T-helper 2 cell treated with Interferon-gamma antibody and Interleukin-4, amounts not matched to agents 5 μg/mL and 100 μg/mL, for 36 hours (primary cell): ENCODE measurements at regions not wholly inside any gene's neighbourhood (a gene's known extent, or its start where the extent isn't known, plus 50 kb on each side); places are given as distances from the start of the nearest gene placed in this dataset.
"Not testable (repeated sequence)": the region's sequence is repeated elsewhere in the genome, so short reads cannot be mapped to it uniquely, and the experiment has no call there.

Experiments used
- DNase-seq: peaks from one replicate; pipeline ENCODE4 v3.0.0; 2021; ENCODE audit warnings: low spot score
- H3K27ac Mint-ChIP-seq: one replicate; pipeline ENCODE4 v1.8.0; 2021; ENCODE audit warnings: mild to moderate bottlenecking, mixed read lengths
- H3K27me3 Mint-ChIP-seq: one replicate; pipeline ENCODE4 v1.8.0; 2021; ENCODE audit warnings: low read depth, mixed read lengths
- H3K36me3 Mint-ChIP-seq: one replicate; pipeline ENCODE4 v1.8.0; 2021; ENCODE audit warnings: low read depth, mixed read lengths
- H3K4me1 Mint-ChIP-seq: one replicate; pipeline ENCODE4 v1.8.0; 2021; ENCODE audit warnings: low read depth, mixed read lengths
- H3K4me3 Mint-ChIP-seq: one replicate; pipeline ENCODE4 v1.8.0; 2022; ENCODE audit warnings: mild to moderate bottlenecking, moderate library complexity, mixed read lengths
- H3K9me3 Mint-ChIP-seq: one replicate; pipeline ENCODE4 v1.8.0; 2021; ENCODE audit warnings: mixed read lengths

- Mint-ChIP-seq H3K27me3 (no peaks in the 10 kb centered on the region), H3K4me3 (no peak overlapping the region), H3K27ac (no peak overlapping the region), H3K36me3 (no peaks in the 10 kb centered on the region), H3K9me3 (peaks cover 2% of the 10 kb centered on the region), H3K4me1 (no peaks in the 10 kb centered on the region)
- DNase-seq: no peak
Measured at GRCh38 chr7:49645296-49645695, 128.1 kb upstream of the VWC2 start.

- no peaks in the 10 kb centered on the region for H3K27me3 Mint-ChIP-seq
- no peak for DNase-seq
- no peaks in the 10 kb centered on the region for H3K36me3 Mint-ChIP-seq
- no peaks in the 10 kb centered on the region for H3K4me1 Mint-ChIP-seq
- no peaks in the 10 kb centered on the region for H3K9me3 Mint-ChIP-seq
- H3K4me3 Mint-ChIP-seq: no peak overlapping the region
- no peak overlapping the region for H3K27ac Mint-ChIP-seq
Measured at GRCh38 chr7:49660170-49660783, 113.2 kb upstream of the VWC2 start.

GRCh38 chr7:49660976-49661375, 112.5 kb upstream of the VWC2 start:
- no peaks in the 10 kb centered on the region for H3K9me3 Mint-ChIP-seq
- no peak overlapping the region for H3K4me3 Mint-ChIP-seq
- no peak for DNase-seq
- H3K27ac Mint-ChIP-seq: no peak overlapping the region
- H3K27me3 Mint-ChIP-seq: no peaks in the 10 kb centered on the region
- no peaks in the 10 kb centered on the region for H3K36me3 Mint-ChIP-seq
- H3K4me1 Mint-ChIP-seq: no peaks in the 10 kb centered on the region

- H3K4me1 Mint-ChIP-seq, H3K36me3 Mint-ChIP-seq, H3K4me3 Mint-ChIP-seq, DNase-seq, H3K27ac Mint-ChIP-seq, H3K9me3 Mint-ChIP-seq, H3K27me3 Mint-ChIP-seq: not testable (repeated sequence)
Measured at GRCh38 chr7:49665963-49666362, 107.5 kb upstream of the VWC2 start.

GRCh38 chr7:49666764-49667163, 106.7 kb upstream of the VWC2 start:
- H3K4me3 Mint-ChIP-seq: no peak overlapping the region
- H3K4me1 Mint-ChIP-seq: no peaks in the 10 kb centered on the region
- H3K27me3 Mint-ChIP-seq: no peaks in the 10 kb centered on the region
- no peak for DNase-seq
- H3K27ac Mint-ChIP-seq: no peak overlapping the region
- H3K36me3 Mint-ChIP-seq: no peaks in the 10 kb centered on the region
- H3K9me3 Mint-ChIP-seq: peaks cover 3% of the 10 kb centered on the region

- DNase-seq: no peak
- no peaks in the 10 kb centered on the region for H3K4me1 Mint-ChIP-seq
- H3K36me3 Mint-ChIP-seq: no peaks in the 10 kb centered on the region
- H3K4me3 Mint-ChIP-seq: no peak overlapping the region
- peaks cover 3% of the 10 kb centered on the region for H3K9me3 Mint-ChIP-seq
- H3K27me3 Mint-ChIP-seq: no peaks in the 10 kb centered on the region
- H3K27ac Mint-ChIP-seq: no peak overlapping the region
Measured at GRCh38 chr7:49669285-49669684, 104.2 kb upstream of the VWC2 start.

GRCh38 chr7:49669692-49670260, 103.7 kb upstream of the VWC2 start:
- Mint-ChIP-seq H3K27ac (no peak overlapping the region), H3K4me3 (no peak overlapping the region), H3K27me3 (no peaks in the 10 kb centered on the region), H3K4me1 (no peaks in the 10 kb centered on the region), H3K9me3 (peaks cover 3% of the 10 kb centered on the region), H3K36me3 (no peaks in the 10 kb centered on the region)
- DNase-seq: no peak

- H3K27me3 Mint-ChIP-seq: no peaks in the 10 kb centered on the region
Measured at GRCh38 chr7:49670991-49671390, 102.4 kb upstream of the VWC2 start.

GRCh38 chr7:49692516-49692915, 80.9 kb upstream of the VWC2 start:
- Mint-ChIP-seq H3K27ac (no peak overlapping the region), H3K4me3 (no peak overlapping the region), H3K27me3 (peaks cover 2% of the 10 kb centered on the region), H3K4me1 (peaks cover 3% of the 10 kb centered on the region), H3K36me3 (no peaks in the 10 kb centered on the region), H3K9me3 (no peaks in the 10 kb centered on the region)
- no peak for DNase-seq

More at GRCh38 chr7:49670991-49671390, 102.4 kb upstream of the VWC2 start:
- Mint-ChIP-seq H3K36me3 (no peaks in the 10 kb centered on the region), H3K27ac (no peak overlapping the region), H3K9me3 (peaks cover 3% of the 10 kb centered on the region), H3K4me3 (no peak overlapping the region), H3K4me1 (no peaks in the 10 kb centered on the region)
- no peak for DNase-seq

GRCh38 chr7:49695971-49696370, 77.5 kb upstream of the VWC2 start:
- no peak for DNase-seq
- no peaks in the 10 kb centered on the region for H3K36me3 Mint-ChIP-seq
- no peaks in the 10 kb centered on the region for H3K9me3 Mint-ChIP-seq
- H3K4me3 Mint-ChIP-seq: no peak overlapping the region
- peaks cover 2% of the 10 kb centered on the region for H3K27me3 Mint-ChIP-seq
- H3K4me1 Mint-ChIP-seq: peaks cover 3% of the 10 kb centered on the region
- no peak overlapping the region for H3K27ac Mint-ChIP-seq

GRCh38 chr7:49700841-49701240, 72.6 kb upstream of the VWC2 start:
- Mint-ChIP-seq H3K27me3 (peaks cover 2% of the 10 kb centered on the region), H3K9me3 (no peaks in the 10 kb centered on the region), H3K4me3 (no peak overlapping the region), H3K27ac (no peak overlapping the region), H3K36me3 (no peaks in the 10 kb centered on the region), H3K4me1 (no peaks in the 10 kb centered on the region)
- DNase-seq: no peak

- Mint-ChIP-seq H3K27ac (no peak overlapping the region), H3K9me3 (no peaks in the 10 kb centered on the region), H3K4me1 (no peaks in the 10 kb centered on the region), H3K36me3 (no peaks in the 10 kb centered on the region), H3K27me3 (peaks cover 2% of the 10 kb centered on the region), H3K4me3 (no peak overlapping the region)
- DNase-seq: no peak
Measured at GRCh38 chr7:49702099-49702498, 71.3 kb upstream of the VWC2 start.

- DNase-seq: no peak
- Mint-ChIP-seq H3K27ac (no peak overlapping the region), H3K27me3 (no peaks in the 10 kb centered on the region), H3K4me3 (no peak overlapping the region), H3K9me3 (no peaks in the 10 kb centered on the region), H3K4me1 (no peaks in the 10 kb centered on the region), H3K36me3 (no peaks in the 10 kb centered on the region)
Measured at GRCh38 chr7:49703337-49703736, 70.1 kb upstream of the VWC2 start.

GRCh38 chr7:49703881-49704280, 69.6 kb upstream of the VWC2 start:
- DNase-seq: no peak
- Mint-ChIP-seq H3K36me3 (no peaks in the 10 kb centered on the region), H3K4me1 (no peaks in the 10 kb centered on the region), H3K4me3 (no peak overlapping the region), H3K27ac (no peak overlapping the region), H3K9me3 (no peaks in the 10 kb centered on the region), H3K27me3 (no peaks in the 10 kb centered on the region)

- no peaks in the 10 kb centered on the region for H3K9me3 Mint-ChIP-seq
- no peak overlapping the region for H3K27ac Mint-ChIP-seq
- no peaks in the 10 kb centered on the region for H3K36me3 Mint-ChIP-seq
- no peak overlapping the region for H3K4me3 Mint-ChIP-seq
- H3K27me3 Mint-ChIP-seq: no peaks in the 10 kb centered on the region
- H3K4me1 Mint-ChIP-seq: no peaks in the 10 kb centered on the region
- DNase-seq: no peak
Measured at GRCh38 chr7:49706106-49706505, 67.3 kb upstream of the VWC2 start.
